ENCODE measurements at regions not wholly inside any gene's neighbourhood (a gene's known extent, or its start where the extent isn't known, plus 50 kb on each side); places are given as distances from the start of the nearest gene placed in this dataset.

GRCh38 chr11:13550761-13551160 is 55.0 kb upstream of the PTH start:
- ChIA-PET POLR2A (ENCODE audit: partially characterized antibody) (interaction anchor here (1.6 kb wide), 1 partner anchor 9 kb away, joined by 3 read pairs; no protein-coding TSS in a partner anchor), CTCF (ENCODE audit: partially characterized antibody) (interaction anchor here (1.0 to 2.5 kb wide), 5 partner anchors 9 to 63 kb away, joined by 3 to 9 read pairs (median 5); no protein-coding TSS in a partner anchor)
- Histone ChIP-seq H3K56ac (replicated peaks; ENCODE audit: insufficient read length, low read depth, low read length) (no peak overlapping the region), H2AFZ (ENCODE audit: low read length) (no peak overlapping the region), H4K20me1 (replicated peaks in 1 of 2; ENCODE audit: control insufficient read depth in 1 of 2, insufficient read depth in 2 of 2, low read length in 2 of 2) (no peaks in the 10 kb centered on the region), H3K14ac (ENCODE audit: insufficient read length) (no peak overlapping the region), H3K79me2 (ENCODE audit: control insufficient read depth in 1 of 2, insufficient read depth in 2 of 2, low read length in 2 of 2) (no peaks in the 10 kb centered on the region), H2BK12ac (ENCODE audit: low read depth, low read length) (no peak overlapping the region), H4K5ac (ENCODE audit: insufficient read length, low read depth, low read length) (no peak overlapping the region), H3K36me3 (ENCODE audit: control insufficient read depth in 2 of 4, insufficient read depth in 4 of 4, low read length in 3 of 4) (no peaks in the 10 kb centered on the region), H3K4me3 (ENCODE audit: extremely low read depth in 1 of 4, insufficient read depth in 2 of 4, low read depth in 3 of 4, low read length in 4 of 4) (no peak overlapping the region), H3K9me3 (ENCODE audit: insufficient read depth in 2 of 2, low read depth in 1 of 2, low read length in 1 of 2) (peaks cover 8 to 16% of the 10 kb centered on the region in 2 experiments), H3K23ac (ENCODE audit: insufficient read length) (no peak overlapping the region), H2BK20ac (ENCODE audit: low read length) (no peak overlapping the region), H2BK5ac (ENCODE audit: low read depth, low read length) (no peak overlapping the region), H3K4ac (replicated peaks; ENCODE audit: insufficient read length, low read depth, low read length) (no peak overlapping the region), H4K8ac (ENCODE audit: extremely low read depth, insufficient read depth, low read length) (no peak overlapping the region), H2BK15ac (ENCODE audit: low read length) (no peak overlapping the region), H2AK5ac (ENCODE audit: low read depth, low read length) (no peak overlapping the region), H3K4me1 (replicated peaks in 1 of 4; ENCODE audit: control insufficient read depth in 3 of 4, insufficient read depth in 4 of 4, low read length in 3 of 4) (no peaks in the 10 kb centered on the region), H3K9ac (replicated peaks in 1 of 4; ENCODE audit: extremely low read depth in 1 of 4, low read depth in 3 of 4, low read length in 3 of 4) (no peak overlapping the region), H3K27ac (ENCODE audit: low read depth, low read length) (no peak overlapping the region), H3K27me3 (replicated peaks in 1 of 4; ENCODE audit: control insufficient read depth in 3 of 4, extremely low read depth in 1 of 4, insufficient read depth in 3 of 4, low read length in 3 of 4) (no peaks in the 10 kb centered on the region), H3K23me2 (ENCODE audit: low read depth, low read length) (no peaks in the 10 kb centered on the region; the same call in 1 of the 2 replicates), H3K79me1 (ENCODE audit: low read depth, low read length) (no peaks in the 10 kb centered on the region), H3K4me2 (ENCODE audit: insufficient read depth in 1 of 2, low read depth in 2 of 2, low read length in 2 of 2) (no peak overlapping the region), H4K91ac (replicated peaks; ENCODE audit: insufficient read length, low read length) (no peak overlapping the region), H2BK120ac (replicated peaks; ENCODE audit: low read depth, low read length) (no peak overlapping the region), H3K18ac (ENCODE audit: extremely low read depth, low read length) (no peak overlapping the region)
- DNase-seq (ENCODE audit: low read depth in 1 of 2, low spot score in 2 of 2) (no peak), FAIRE-seq (no peak)
- TF ChIP-seq KDM5A (IDR thresholded peaks at IDR 0.05; ENCODE audit: low read length): no peak
- no peak for TF ChIP-seq RFX5 (IDR thresholded peaks at IDR 0.05; ENCODE audit: borderline replicate concordance, low read depth, low read length)
- TF ChIP-seq SP1 (IDR thresholded peaks at IDR 0.05; ENCODE audit: low read depth, low read length): no peak
- TF ChIP-seq EGR1 (IDR thresholded peaks at IDR 0.05; ENCODE audit: borderline replicate concordance, low read depth, low read length): no peak
- no peak for TF ChIP-seq TCF12 (IDR thresholded peaks at IDR 0.05; ENCODE audit: low read depth, low read length)
- no peak for TF ChIP-seq BACH1 (IDR thresholded peaks at IDR 0.05; ENCODE audit: low read length)
- no peak for TF ChIP-seq RNF2 (IDR thresholded peaks at IDR 0.05; ENCODE audit: borderline replicate concordance, low read depth, low read length, missing control alignments, poor library complexity, severe bottlenecking)
- no peak for TF ChIP-seq RBBP5 (IDR thresholded peaks at IDR 0.05; ENCODE audit: borderline replicate concordance, low read depth, low read length)
- TF ChIP-seq PHF8 (conservative IDR thresholded peaks at IDR 0.05; ENCODE audit: low read depth, low read length): no peak
- WGBS, 2 experiments (ENCODE audit: extremely low coverage in 1 of 2, insufficient coverage in 1 of 2, insufficient read length in 1 of 2, insufficient replicate concordance in 2 of 2, low coverage in 1 of 2, low lambda C conversion rate in 2 of 2, missing lambda C conversion rate in 1 of 2): 80% methylated on average over 1 of the region's 1 CpG; no CpG with 5 or more reads in 1 of the 2 experiments

All from H1 (cell line).